Panc1 (cell line): ENCODE measurements at regions not wholly inside any gene's neighbourhood (a gene's known extent, or its start where the extent isn't known, plus 50 kb on each side); places are given as distances from the start of the nearest gene placed in this dataset.

ENCODE experiments used
- ATAC-seq: fragments of 200-7000 bp; cut with Tn5 transposase; 2 replicates; pipeline ENCODE4 v1.9.1; 2020; ENCODE audit warnings: mild to moderate bottlenecking, moderate library complexity
- BruUV-seq: library from RNA; stranded (reverse); fragments of 400-500 nt; replicated peaks from 2 replicates; lab custom pipeline; 2021; lab: Mats Ljungman, UMichigan
- CTCF ChIA-PET: fragments of 300-600 bp; sonication (Branson Sonifier 250); formaldehyde crosslinking; loops from one replicate; lab custom pipeline; 2022; ENCODE audit warnings: antibody characterized with exemption; lab: Charles Lee
- POLR2A ChIA-PET: fragments of 300-600 bp; sonication (Branson Sonifier 250); formaldehyde crosslinking; loops from one replicate; lab custom pipeline; 2022; ENCODE audit warnings: antibody characterized with exemption; lab: Charles Lee
- DNase-seq: peaks from one replicate; pipeline ENCODE4 v3.0.0-alpha.2; 2010; ENCODE audit warnings: low read depth, low spot score
- H3K27ac ChIP-seq: 2 replicates; pipeline ENCODE4 v1.5.1; 2011; ENCODE audit warnings: mild to moderate bottlenecking, low read length, inconsistent platforms
- H3K27me3 ChIP-seq: fragments of 200-500 bp; sonication (Bioruptor generic); 2 replicates; pipeline ENCODE4 v1.6.0; 2014; ENCODE audit warnings: low read length, inconsistent platforms; ENCODE audit not compliant: control insufficient read depth, insufficient read depth
- H3K36me3 ChIP-seq: fragments of 200-500 bp; sonication (Bioruptor generic); 2 replicates; pipeline ENCODE4 v1.5.1; 2014; ENCODE audit warnings: inconsistent platforms, mild to moderate bottlenecking, low read length, moderate library complexity; ENCODE audit not compliant: control insufficient read depth, insufficient read depth
- H3K4me1 ChIP-seq: 2 replicates; pipeline ENCODE4 v1.5.1; 2011; ENCODE audit warnings: inconsistent platforms, mild to moderate bottlenecking, low read length, moderate library complexity; ENCODE audit not compliant: control insufficient read depth, insufficient read depth
- H3K4me3 ChIP-seq, 2 experiments: 2 replicates each; pipeline ENCODE4 v1.5.1; 2011 to 2012; ENCODE audit warnings: low read depth in 2 of 2, low read length in 2 of 2, mild to moderate bottlenecking in 2 of 2, inconsistent platforms in 1 of 2, moderate library complexity in 1 of 2
- H3K9me3 ChIP-seq: fragments of 200-500 bp; sonication (Bioruptor generic); 2 replicates; pipeline ENCODE4 v1.5.1; 2014; ENCODE audit warnings: low read depth, mild to moderate bottlenecking, inconsistent platforms, low read length, moderate library complexity; ENCODE audit not compliant: control insufficient read depth, insufficient read depth
- POLR2AphosphoS5 ChIP-seq: IDR thresholded peaks from 2 replicates; pipeline ENCODE4 v1.6.1; 2012; ENCODE audit warnings: mild to moderate bottlenecking, low read depth, low read length, moderate library complexity
- SIN3A ChIP-seq: IDR thresholded peaks from 2 replicates; pipeline ENCODE4 v1.6.1; 2012; ENCODE audit warnings: low read depth, mild to moderate bottlenecking, low read length, moderate library complexity, borderline replicate concordance; ENCODE audit not compliant: insufficient read depth
- TCF7L2 ChIP-seq: IDR thresholded peaks from 2 replicates; pipeline ENCODE4 v1.6.1; 2011; ENCODE audit warnings: mild to moderate bottlenecking, low read depth, low read length, inconsistent platforms
- in situ Hi-C: cut with HindIII; loops from 2 replicates; pipeline ENCODE4 v1.10.0; 2016; ENCODE audit warnings: low sequenced_read_pairs, low pct_unique_long_range_greater_than_20kb
- intact Hi-C: fragments of 100-400 bp; cut with micrococcal nuclease; formaldehyde crosslinking; loops from one replicate; pipeline ENCODE4 v1.10.0; 2022; ENCODE audit not compliant: unreplicated experiment
- TF ChIP-seq, protein P1 (sequence below), 2 experiments: IDR thresholded peaks; 2 replicates each; pipeline ENCODE4 v1.6.1; 2011 to 2012; ENCODE audit warnings: low read depth in 2 of 2, control low read depth in 1 of 2, low read length in 1 of 2, mild to moderate bottlenecking in 1 of 2, moderate library complexity in 1 of 2; ENCODE audit not compliant: insufficient read depth in 1 of 2
- TF ChIP-seq, protein P2 (sequence below): fragments of 450-650 bp; IDR thresholded peaks from 2 replicates; pipeline ENCODE4 v1.5.1; 2017; ENCODE audit warnings: mild to moderate bottlenecking

DNA sequence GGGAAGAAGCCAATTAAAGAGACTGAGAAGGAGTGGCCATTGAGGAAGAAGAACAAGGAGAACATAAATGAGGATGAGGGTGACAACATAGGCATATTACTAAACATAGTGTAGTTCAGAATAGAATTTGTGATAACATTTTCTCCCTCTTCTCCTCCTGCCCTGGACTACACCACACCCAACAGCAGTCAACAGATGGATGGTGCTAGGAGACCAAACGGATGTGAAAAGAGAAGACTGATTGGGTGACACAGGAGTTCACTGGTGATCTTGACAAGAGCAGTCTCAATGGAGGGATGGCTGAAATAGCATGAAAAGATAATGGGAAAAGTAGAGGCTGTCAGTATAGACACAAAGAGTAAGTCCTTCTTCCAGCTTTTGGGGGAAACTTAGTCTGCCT, 226.5 kb upstream of the FGF13 start:
- ChIA-PET POLR2A (no interaction called here), CTCF (no interaction called here)
- ATAC-seq: no peak
- TF ChIP-seq SIN3A: no peak
- TF ChIP-seq, protein P1, sequence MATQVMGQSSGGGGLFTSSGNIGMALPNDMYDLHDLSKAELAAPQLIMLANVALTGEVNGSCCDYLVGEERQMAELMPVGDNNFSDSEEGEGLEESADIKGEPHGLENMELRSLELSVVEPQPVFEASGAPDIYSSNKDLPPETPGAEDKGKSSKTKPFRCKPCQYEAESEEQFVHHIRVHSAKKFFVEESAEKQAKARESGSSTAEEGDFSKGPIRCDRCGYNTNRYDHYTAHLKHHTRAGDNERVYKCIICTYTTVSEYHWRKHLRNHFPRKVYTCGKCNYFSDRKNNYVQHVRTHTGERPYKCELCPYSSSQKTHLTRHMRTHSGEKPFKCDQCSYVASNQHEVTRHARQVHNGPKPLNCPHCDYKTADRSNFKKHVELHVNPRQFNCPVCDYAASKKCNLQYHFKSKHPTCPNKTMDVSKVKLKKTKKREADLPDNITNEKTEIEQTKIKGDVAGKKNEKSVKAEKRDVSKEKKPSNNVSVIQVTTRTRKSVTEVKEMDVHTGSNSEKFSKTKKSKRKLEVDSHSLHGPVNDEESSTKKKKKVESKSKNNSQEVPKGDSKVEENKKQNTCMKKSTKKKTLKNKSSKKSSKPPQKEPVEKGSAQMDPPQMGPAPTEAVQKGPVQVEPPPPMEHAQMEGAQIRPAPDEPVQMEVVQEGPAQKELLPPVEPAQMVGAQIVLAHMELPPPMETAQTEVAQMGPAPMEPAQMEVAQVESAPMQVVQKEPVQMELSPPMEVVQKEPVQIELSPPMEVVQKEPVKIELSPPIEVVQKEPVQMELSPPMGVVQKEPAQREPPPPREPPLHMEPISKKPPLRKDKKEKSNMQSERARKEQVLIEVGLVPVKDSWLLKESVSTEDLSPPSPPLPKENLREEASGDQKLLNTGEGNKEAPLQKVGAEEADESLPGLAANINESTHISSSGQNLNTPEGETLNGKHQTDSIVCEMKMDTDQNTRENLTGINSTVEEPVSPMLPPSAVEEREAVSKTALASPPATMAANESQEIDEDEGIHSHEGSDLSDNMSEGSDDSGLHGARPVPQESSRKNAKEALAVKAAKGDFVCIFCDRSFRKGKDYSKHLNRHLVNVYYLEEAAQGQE (IDR thresholded peaks at IDR 0.05; ENCODE audit: insufficient read depth in 1 of 2, low read depth in 2 of 2, low read length in 1 of 2): no peak
- TF ChIP-seq, protein P2, sequence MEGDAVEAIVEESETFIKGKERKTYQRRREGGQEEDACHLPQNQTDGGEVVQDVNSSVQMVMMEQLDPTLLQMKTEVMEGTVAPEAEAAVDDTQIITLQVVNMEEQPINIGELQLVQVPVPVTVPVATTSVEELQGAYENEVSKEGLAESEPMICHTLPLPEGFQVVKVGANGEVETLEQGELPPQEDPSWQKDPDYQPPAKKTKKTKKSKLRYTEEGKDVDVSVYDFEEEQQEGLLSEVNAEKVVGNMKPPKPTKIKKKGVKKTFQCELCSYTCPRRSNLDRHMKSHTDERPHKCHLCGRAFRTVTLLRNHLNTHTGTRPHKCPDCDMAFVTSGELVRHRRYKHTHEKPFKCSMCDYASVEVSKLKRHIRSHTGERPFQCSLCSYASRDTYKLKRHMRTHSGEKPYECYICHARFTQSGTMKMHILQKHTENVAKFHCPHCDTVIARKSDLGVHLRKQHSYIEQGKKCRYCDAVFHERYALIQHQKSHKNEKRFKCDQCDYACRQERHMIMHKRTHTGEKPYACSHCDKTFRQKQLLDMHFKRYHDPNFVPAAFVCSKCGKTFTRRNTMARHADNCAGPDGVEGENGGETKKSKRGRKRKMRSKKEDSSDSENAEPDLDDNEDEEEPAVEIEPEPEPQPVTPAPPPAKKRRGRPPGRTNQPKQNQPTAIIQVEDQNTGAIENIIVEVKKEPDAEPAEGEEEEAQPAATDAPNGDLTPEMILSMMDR: no peak
- no peak for TF ChIP-seq TCF7L2
- no peak for TF ChIP-seq POLR2AphosphoS5
- no peak overlapping the region for H3K4me3 ChIP-seq
- intact Hi-C loops (no loop called here), in situ Hi-C loops (no loop called here)
- H3K27ac ChIP-seq: no peak overlapping the region
- no peaks in the 10 kb centered on the region for H3K36me3 ChIP-seq
- no peaks in the 10 kb centered on the region for H3K9me3 ChIP-seq
- H3K4me1 ChIP-seq: no peaks in the 10 kb centered on the region
- no peaks in the 10 kb centered on the region for H3K27me3 ChIP-seq
- BruUV-seq: no TSS peak
- no peak for DNase-seq

DNA sequence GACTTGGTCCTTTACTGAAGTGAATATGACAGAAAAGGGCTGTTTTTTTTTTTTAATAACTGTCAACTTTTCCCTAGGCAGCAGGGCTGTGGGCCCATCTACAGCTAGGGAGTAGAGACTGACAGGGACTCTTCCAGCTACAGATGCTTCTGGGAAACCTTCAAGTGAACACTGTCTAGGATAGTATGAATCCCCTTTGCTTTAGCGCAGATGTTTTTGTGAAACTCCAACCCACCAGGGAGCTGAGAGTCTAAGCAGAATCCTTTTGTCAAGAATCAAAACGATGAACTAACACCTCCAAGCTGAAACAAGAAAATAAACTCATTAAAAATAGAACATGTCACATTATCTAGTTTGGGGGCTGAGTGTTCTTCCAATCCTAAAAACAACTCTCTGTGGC, 219.7 kb upstream of the FGF13 start:
- ChIA-PET CTCF (no interaction called here), POLR2A (no interaction called here)
- no peaks in the 10 kb centered on the region for H3K4me1 ChIP-seq
- no peak for TF ChIP-seq POLR2AphosphoS5
- TF ChIP-seq, protein P1 (IDR thresholded peaks at IDR 0.05; ENCODE audit: insufficient read depth in 1 of 2, low read depth in 2 of 2, low read length in 1 of 2): no peak
- TF ChIP-seq TCF7L2: no peak
- TF ChIP-seq, protein P2: no peak
- no peak for TF ChIP-seq SIN3A
- no peak for ATAC-seq
- no peak overlapping the region for H3K27ac ChIP-seq
- no peaks in the 10 kb centered on the region for H3K36me3 ChIP-seq
- H3K27me3 ChIP-seq: no peaks in the 10 kb centered on the region
- no TSS peak for BruUV-seq
- no peaks in the 10 kb centered on the region for H3K9me3 ChIP-seq
- in situ Hi-C loops (no loop called here), intact Hi-C loops (no loop called here)
- H3K4me3 ChIP-seq: no peak overlapping the region
- no peak for DNase-seq
